GM19240 (cell line): ENCODE measurements at regions not wholly inside any gene's neighbourhood (a gene's known extent, or its start where the extent isn't known, plus 50 kb on each side); places are given as distances from the start of the nearest gene placed in this dataset.

Source experiments
- DNase-seq: peaks from one replicate; pipeline ENCODE4 v3.0.0; 2011; ENCODE audit warnings: low spot score; ENCODE audit not compliant: insufficient read length

DNA sequence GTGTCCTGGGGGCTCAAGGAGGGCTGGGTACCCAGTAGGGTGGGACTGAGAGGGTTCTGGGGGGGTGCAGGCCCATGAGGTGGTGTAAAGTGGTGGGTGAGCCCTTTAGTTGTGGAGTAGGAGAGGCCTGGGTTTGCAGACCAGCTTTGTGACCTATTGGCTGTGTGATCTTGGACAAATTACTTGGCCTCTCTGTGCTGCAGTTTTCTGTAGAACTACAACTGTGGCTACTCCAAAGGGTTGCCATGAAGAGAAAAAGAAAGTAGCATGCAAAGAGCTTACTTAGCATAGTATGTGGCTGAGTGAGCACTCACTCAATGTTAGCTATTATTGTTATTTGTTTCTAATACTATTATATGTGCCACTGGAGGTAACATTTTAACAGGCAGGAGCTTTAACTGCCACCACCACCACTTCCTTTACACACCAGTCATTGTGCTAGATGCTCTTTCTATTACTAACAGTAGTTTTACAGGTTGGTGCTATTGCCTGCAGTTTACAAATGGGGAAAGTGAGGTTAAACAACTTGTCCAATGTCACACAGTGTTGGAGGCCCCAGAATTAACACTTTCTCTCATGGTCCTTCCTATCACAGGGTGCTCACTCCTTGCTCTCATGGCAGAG is 286.8 kb downstream of the DHX35 start:
- DNase-seq, result no peak

DNA sequence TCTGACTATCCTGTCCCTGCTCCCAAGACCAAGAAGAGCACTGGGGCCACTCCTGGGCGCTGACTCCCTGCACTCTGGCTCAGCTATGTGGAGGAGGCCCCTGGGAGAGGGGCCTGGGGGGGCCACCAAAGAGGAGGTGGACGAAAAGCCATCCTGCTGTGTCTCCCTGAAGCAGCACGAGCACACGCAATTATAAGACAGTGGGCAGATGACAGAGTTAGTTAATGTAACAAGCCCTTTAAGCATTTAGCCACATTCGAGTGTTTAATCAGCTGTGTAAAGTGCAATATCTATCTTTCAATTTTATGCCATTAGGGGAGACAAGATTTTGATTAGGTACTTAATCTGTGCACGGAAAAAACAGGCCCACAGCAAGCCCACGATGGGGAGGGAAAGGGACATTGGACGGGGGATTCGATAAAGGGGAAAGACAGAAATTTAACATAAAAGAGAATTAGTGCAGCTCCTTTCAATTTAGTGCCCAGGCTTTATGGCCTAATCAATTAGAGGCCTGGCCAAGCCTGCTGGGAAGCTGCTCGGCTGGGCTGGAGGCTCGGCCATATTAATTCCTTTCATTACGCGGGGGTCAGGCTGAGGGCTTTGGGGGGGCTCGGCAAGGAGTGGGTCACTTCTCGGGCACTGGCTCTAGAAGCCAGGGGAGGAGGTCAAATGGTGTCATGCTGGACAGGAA is 286.2 kb downstream of the DHX35 start:
- DNase-seq, result no peak

DNA sequence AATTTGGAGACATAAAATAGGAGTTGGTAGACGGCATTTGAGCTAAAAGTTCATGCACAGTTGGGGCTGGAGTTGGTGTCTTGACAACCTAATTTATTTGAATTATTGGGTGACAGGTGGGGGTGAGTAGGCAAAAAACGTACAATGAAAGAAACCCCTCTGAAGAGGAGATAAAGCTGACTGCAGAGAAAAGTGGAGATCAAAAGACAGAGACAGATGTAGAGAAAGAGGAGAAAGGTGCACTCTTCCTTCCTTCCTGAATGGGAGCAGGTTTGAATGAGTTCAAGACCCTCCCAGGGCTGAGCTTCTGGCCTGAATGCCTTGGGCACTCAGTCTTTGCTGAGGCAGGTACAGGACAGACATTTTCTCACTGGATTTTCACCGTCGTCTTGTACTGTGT is 284.3 kb downstream of the DHX35 start:
- no peak for DNase-seq

DNA sequence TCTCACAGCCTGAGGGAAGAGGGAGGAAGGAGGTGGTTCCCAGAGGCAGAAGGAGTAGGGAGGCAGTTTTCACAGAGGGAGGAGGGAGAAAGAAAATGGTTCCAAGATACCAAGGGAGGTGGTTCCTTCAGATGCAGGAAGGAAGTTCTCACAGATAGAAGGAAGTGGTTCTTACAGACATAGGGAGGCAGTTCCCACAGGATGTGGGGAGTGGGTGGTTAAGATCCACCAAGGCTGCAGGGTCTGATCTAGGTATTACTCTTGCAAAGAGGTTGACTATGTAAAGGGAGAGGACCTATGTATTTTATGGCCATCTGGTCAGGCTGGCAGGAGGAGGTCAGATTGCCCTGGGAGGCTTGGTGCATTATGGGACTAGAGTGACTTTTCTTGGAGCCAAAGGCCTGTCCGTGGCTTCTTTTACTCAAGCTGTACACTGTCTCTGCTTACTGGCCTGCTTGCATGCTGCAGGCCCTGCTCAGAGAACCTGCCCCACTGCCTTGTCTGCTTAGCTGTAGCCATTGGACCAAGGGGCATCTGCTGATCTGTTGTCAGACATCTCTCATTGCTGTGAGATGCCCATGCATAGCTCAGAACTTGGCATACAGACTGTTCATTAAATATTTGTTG is 283.7 kb downstream of the DHX35 start:
- no peak for DNase-seq

DNA sequence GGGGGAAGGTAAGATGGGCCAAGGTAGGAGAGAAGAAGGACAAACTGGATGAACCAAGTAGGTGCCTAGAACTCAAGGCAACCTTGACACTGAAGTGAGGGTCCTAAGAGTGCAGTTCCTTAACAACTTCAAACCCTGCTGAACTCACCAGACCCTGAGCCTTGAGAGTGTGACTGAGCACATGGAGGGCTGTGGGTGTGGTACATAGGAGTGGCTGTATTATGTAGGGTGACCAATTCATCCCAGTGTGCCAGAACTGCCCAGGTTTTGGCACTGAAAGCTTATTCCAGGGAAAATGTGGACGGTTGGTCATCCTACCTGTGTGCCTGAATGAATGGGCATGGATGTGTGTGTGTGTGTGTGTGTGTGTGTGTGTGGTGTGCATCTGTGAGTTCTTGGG is 281.8 kb downstream of the DHX35 start:
- no peak for DNase-seq

DNA sequence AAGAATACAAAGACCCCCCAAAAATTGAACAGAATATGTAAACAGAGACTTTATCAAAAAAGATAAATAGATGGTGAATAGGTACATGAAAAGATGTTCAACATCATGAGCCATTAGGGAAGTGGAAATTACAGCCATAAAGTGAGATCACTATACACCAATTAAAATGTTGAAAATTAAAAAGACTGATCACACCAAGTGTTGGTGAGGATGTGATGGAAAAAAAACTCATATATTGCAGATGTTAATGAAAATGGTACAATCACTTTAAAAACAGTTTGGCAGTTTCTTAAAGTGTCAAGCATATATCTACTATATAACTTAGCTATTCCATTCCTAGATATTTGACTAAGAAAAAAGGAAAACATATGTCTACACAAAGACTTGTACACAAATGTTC is 280.5 kb downstream of the DHX35 start:
- no peak for DNase-seq

DNA sequence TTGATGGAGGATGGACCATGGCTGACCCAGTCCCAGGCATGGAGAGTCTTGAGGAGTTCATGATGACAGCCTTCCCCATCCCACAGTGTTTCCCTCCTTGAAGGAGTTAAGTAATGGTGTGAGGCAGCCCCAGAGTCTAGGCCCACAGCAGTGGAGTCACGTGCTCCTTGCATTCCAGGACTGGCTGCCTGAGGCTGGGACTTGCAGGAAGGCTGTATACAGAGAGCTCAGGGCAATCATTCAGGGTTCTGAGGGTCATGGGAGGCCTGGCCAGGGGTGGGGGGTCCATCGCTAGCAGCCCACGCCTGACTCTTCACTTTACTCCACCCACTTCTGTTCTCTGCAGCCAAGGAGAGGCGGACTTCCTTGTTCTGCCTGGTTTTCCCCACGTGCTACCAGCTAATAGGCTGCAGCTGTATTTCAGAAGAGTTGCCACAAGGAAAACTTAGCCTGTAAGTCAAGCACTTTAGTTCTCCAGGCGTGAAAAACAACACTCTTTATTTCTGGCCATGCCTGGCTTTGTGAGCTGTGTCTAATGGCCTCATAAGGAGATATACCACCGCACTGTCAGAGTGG is 272.5 kb downstream of the DHX35 start:
- DNase-seq, result no peak

DNA sequence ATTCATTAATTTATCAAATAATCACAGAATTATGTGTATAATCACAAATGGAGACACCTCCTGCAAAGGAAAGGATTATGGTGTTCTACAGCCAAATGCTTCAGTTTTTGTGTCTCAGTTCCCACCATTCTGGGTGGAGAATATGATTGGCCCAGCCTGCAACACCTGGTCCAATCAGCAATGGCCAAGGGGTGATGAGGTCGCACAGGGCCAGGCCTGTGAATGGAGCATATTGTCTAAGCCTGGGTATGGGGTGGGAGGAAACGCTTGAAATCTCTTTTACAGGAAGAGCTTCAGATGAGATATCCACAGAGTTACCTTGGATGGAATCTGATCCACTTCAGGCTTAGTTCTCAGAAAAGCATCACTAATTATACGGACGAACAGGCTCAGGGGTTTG is 271.6 kb downstream of the DHX35 start:
- no peak for DNase-seq

DNA sequence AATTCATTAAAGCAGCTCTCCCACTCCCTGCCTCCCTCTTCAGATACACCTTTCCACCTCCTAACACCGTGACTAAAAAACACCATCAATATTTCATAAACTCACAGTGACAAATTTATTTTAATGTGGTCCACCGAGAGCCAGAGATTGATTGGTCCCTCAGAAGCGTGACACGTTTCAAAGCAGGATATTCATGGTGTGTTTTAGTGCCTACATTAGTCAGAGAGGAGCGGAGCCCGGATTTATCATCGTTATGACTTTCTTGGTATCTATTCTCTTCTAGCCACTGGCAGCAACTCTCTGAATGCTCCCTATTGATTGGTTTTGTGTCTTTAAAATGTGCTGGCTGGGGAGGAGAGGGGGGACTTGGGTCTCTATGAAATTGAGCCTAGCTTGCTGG is 265.3 kb downstream of the DHX35 start:
- DNase-seq, result no peak

DNA sequence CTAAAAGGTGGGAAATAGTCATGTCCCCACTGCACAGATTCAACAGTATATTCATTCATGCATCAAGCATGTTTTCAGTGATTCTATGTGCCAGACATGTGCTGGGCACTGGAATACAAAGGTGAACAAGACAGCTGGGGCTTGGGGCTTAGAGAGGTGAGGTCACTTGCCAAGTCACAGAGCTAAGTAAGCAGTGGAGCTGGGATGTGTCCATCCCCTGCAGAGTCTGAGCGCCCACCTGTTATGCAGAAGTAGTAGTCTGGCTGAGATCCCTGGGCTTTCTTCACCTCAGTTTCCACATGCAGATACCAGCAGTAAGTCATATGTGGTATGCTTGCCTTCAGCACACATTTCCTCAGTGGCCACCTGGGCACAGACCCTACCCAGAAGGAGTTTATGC is 263.8 kb downstream of the DHX35 start:
- DNase-seq, result no peak

DNA sequence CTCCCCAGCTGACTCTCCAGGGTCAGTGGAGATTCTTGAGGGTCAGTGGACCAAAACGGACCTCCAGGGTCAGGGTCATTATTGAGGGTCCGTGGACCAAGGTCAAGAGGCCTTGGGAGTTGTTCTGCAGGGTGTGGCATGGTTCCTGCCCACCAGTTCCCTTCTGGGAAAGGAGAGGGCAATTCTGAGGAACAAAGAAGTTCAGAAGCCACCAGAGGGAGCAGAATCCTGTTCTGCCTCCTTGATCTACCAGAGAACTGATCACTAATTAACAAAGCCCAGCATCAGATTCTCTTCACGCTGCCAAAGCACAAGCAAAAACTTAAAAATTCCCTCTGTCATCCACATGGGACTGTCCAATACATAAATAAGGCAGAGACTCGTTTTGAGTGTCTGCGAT is 263.4 kb downstream of the DHX35 start:
- no peak for DNase-seq

DNA sequence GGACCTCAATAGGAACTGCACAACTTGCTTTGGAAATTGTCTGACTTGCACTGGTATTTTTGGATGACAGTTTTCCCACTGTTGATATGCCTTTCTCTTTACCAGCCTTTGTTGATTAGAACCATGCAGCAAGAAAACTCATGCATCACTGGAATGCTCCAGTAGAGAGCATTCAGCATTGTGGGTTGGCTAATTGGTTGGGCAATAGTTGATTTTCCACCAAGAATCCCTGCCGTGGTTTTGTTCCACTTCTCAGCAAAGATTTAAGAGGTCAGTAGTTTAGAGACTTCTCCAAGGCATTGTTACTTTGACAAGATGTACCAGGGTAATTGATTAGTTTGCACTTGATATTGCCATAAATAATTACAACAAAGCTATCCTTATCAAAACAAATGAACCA is 260.0 kb downstream of the DHX35 start:
- DNase-seq, result no peak

DNA sequence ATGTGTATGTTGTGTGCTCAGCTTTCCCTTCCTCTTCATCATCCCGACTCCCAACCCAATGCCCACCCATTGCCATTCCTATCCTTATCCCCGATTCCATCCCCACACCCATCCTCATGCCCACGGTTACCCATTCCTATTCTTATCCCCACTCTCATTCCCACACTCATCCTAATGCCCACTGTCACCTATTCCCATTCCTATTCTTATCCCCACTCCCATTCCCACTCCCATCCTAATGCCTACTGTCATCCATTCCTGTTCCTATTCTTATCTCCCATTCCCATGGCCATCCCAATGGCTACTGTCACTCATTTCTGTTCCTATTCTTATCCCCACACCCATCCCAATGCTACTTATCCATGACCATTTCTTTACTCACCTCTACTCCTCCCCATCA is 254.1 kb downstream of the DHX35 start:
- no peak for DNase-seq

DNA sequence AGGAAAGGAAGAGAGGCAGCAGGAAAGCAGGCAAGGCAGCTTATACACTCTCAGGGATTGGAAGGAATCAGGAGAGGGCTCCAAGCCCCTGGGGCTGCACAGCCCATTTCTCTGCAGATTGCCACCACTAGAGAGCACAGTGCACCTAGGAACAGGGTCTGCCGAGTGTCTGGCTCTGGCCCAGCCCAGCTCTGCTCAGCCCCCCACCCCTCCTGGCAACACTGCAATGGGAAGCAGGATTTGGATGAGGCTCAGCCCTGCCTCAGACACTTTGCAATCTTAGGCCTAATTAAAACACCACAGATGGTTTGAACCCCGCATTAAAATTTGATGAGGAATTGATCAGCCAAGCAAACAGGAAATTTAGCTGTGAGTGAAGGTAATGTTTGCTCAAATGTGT is 252.7 kb downstream of the DHX35 start:
- no peak for DNase-seq

DNA sequence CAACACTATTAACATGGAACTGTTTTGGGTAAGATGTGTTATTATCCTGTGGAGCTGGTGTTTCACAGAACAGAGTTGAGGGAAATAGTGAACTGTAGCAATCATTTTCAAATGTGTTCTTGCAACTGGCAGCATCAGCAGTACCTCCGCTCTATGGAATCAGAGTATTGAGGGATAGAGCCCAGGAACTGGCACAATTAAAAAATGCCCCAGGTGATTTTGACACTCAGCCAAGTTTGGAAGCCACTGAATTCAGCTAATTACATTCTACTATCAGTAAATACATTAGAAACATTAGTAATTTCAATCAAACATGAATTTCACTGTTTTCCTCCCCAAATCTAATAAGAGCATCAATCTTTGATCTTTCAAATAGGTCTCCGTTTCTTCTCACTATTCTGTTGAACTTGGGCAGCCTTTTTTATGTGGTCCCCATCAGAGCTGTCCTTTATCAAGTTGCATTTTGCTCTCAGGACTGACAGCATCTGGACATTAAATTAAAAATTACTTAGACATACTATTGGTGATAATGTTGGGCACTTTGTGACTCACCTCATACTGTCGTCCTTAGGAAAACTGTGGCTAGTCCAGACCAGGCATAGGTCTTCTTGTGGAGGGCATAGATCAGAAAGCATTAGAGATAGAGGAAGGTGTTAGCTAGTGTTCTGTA is 251.5 kb downstream of the DHX35 start:
- DNase-seq, result no peak

DNA sequence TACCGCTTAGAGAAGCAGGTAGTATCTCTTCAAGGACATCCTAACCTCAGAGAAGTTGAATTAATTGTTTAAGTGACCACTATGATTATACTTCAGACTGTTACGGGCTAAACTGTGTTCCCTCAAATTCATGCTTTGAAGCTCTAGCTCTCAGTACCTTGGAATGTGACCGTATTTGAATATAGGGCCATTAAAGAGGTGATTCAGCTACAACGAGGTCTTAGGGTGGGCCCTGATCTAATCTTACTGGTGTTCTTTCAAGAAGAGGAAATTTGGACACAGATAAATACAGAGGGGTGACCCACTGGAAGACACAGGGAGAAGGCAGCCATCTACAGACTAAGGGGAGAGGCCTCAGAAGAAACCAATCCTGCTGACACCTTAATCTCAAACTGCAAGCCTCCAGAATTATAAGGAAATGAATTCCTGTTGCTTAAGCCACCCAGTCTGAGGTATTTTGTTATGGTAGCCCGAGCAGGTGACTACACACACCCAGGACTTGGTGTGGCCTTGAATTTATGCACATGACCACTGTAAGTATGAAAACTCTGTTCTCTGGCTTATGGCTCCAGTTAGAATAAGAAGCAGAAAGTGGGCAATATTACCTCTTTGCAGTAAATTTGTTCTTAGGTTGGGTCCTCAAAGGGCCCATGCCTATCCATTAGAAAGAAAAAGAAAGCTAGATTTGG is 249.1 kb downstream of the DHX35 start:
- DNase-seq, result no peak

DNA sequence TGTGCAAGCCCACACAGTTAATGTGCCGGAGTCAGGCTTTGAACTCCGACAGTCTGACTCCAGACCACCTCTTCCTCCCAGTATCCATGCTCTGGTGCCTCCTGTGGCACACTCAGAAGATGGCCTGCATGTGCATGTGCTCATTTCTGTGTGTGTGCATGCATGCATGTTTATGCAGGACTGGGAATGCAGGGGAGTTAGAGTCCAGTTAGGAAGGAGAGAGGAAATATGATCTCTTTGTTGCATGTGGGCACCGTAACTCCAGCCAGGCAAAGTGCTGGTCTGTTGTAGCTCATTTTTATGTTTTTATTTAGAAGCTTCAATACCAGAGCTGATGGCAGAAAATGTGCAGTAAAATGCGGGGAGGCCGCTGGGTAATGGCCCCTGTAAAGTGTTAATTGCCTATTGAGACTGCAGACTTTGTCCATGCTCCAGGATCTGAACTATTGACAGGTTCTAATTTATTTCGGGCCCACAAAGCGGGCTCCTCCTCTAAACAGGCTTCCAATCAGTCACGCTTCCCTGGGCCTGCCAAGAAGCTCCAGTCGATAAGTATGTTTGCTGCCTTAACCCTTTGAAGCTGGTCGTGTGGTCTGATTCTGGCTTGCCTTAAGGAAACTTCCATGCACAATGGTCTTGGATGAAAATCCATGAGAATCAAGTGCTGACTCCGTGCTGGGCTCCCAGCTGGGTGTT is 248.3 kb downstream of the DHX35 start:
- no peak for DNase-seq

DNA sequence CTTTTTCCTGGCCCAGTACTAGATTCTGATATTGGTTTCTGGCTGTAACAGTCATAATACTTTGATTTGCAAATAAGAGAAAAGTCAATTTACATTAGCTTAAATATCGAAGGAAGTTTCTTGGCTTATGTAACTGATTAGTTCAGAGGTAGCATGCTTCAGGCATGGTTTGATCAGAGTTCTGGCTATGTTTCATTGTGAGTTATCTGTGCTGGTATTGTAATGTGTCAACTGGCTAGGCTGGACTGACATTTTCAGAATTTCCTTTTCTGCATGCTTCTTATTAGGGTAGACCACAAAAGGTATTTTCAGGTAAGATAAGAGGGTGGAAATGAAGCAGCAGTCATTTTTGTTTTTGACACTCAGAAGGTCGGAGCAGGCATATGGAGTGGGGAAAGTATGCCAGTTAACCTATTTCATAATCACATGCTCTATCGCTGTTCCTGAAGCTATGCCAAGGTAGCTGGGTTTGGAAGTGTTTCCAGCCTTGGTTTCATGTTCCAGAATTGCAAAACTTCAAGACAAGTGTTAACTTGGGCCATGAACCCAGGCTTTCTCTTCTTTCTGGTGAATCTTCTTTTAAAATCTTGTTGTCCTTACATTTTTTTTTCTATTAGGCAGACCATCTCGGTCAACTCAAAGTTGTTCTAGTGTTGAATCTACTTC is 244.9 kb downstream of the DHX35 start:
- DNase-seq, result no peak

DNA sequence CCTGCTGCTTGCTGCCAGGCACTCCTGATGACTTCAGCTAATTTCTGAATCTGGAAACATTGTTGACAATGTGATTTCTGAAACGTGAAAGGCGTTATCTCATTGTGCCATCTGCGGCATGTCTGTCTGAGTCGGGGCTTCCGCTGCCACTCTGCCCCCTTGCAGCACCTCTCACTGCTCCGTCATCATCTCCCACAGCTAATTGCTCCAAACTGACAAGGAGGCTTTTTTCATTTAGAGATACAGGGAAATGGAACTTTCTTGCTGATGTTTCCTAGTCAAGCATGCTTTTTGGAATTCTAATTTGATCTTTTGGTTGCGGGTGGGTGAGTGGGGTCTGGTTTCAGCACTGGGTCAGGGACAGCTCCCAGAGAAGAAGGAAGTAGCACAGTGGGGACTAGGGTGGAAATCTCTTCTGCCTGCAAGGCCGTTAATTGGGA is 233.5 kb downstream of the DHX35 start:
- DNase-seq, result no peak
